Esophagus squamous epithelium (tissue), 5 donors: ENCODE measurements at regions not wholly inside any gene's neighbourhood (a gene's known extent, or its start where the extent isn't known, plus 50 kb on each side); places are given as distances from the start of the nearest gene placed in this dataset.

Experiments used
- DNase-seq: peaks from one replicate; lab custom pipeline; 2025; lab: John Stamatoyannopoulos, UW
- H3K27ac ChIP-seq, 4 donors: fragments of 200-600 bp; sonication (generic); one replicate each; pipeline ENCODE4 v1.5.1; 2016 to 2019; ENCODE audit warnings: mild to moderate bottlenecking in 1 of 4
- H3K27me3 ChIP-seq, 4 donors: fragments of 200-600 bp; sonication (generic); 1 replicate in 3 of 4; 2 replicates in 1 of 4; pipeline versions ENCODE4 v1.5.1 to v1.6.0; 2017 to 2021; ENCODE audit warnings: antibody characterized with exemption in 1 of 4
- H3K36me3 ChIP-seq, 3 donors: fragments of 200-600 bp; sonication (generic); one replicate each; pipeline ENCODE4 v1.5.1; 2016 to 2019
- H3K4me1 ChIP-seq, 3 donors: fragments of 200-600 bp; sonication (generic); one replicate each; pipeline ENCODE4 v1.5.1; 2017 to 2019
- H3K4me3 ChIP-seq, 4 donors: fragments of 200-600 bp; sonication (generic); 1 replicate in 3 of 4; 2 replicates in 1 of 4; pipeline ENCODE4 v1.5.1; 2016 to 2019; ENCODE audit warnings: mild to moderate bottlenecking in 2 of 4, moderate library complexity in 1 of 4
- H3K9me3 ChIP-seq, 3 donors: fragments of 200-600 bp; sonication (generic); one replicate each; pipeline ENCODE4 v1.5.1; 2016 to 2019
- POLR2A ChIP-seq, 4 donors: fragments of 450-650 bp; IDR thresholded peaks; one replicate each; pipeline ENCODE4 v1.6.1; 2017; ENCODE audit warnings: antibody characterized with exemption in 4 of 4, mild to moderate bottlenecking in 4 of 4, moderate library complexity in 3 of 4
- WGBS, 2 donors: methylation state at CpG; one replicate each; pipeline ENCODE4 v1.1.5; 2018; 5-methylcytosine and 5-hydroxymethylcytosine counted together
- intact Hi-C: fragments of 100-400 bp; cut with DNase I; formaldehyde crosslinking; loops from one replicate; pipeline ENCODE4 v1.15.0; 2022
- TF ChIP-seq, protein P1 (sequence below), 6 experiments: fragments of 450-650 bp in 4 of 6; fragments of 200-600 bp in 2 of 6; sonication (generic) in 2 of 6; IDR thresholded peaks; one replicate each; pipeline ENCODE4 v1.5.1; 2016 to 2019; ENCODE audit warnings: antibody characterized with exemption in 6 of 6, mild to moderate bottlenecking in 4 of 6, moderate library complexity in 4 of 6
- donor health status: DM: yes; HTN: yes; CAD: no.

DNA sequence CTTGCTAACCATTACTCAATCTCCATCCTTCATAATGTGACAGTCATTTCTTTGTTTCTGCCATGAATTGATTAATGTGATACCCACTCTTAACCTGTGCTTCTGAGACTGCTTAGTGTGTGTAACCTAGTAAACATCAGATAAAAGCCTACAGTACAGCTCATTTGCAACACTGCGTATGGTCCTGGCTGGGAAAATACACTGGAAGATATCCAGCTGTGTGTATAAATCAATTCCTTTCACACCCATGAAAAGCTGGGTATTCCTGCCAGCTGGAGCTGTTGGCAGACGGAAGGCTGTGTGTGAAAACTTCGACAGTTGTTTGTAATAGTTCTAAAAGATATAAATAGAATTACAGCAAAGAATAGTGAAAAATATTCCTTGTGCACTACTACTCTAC is 509.2 kb downstream of the FRK start:
- Histone ChIP-seq H3K4me1 (no peaks in the 10 kb centered on the region), H3K36me3 (no peaks in the 10 kb centered on the region), H3K27ac (no peak overlapping the region), H3K4me3 (no peak overlapping the region), H3K27me3 (no peaks in the 10 kb centered on the region), H3K9me3 (no peaks in the 10 kb centered on the region)
- whole genome bisulfite sequencing, 2 donors, result 10 to 28% methylated on average over 3 of the region's 3 CpGs
- DNase-seq, result no peak
- intact Hi-C loops, result no loop called here
- TF ChIP-seq POLR2A (IDR thresholded peaks at IDR 0.05), result no peak
- TF ChIP-seq, protein P1, sequence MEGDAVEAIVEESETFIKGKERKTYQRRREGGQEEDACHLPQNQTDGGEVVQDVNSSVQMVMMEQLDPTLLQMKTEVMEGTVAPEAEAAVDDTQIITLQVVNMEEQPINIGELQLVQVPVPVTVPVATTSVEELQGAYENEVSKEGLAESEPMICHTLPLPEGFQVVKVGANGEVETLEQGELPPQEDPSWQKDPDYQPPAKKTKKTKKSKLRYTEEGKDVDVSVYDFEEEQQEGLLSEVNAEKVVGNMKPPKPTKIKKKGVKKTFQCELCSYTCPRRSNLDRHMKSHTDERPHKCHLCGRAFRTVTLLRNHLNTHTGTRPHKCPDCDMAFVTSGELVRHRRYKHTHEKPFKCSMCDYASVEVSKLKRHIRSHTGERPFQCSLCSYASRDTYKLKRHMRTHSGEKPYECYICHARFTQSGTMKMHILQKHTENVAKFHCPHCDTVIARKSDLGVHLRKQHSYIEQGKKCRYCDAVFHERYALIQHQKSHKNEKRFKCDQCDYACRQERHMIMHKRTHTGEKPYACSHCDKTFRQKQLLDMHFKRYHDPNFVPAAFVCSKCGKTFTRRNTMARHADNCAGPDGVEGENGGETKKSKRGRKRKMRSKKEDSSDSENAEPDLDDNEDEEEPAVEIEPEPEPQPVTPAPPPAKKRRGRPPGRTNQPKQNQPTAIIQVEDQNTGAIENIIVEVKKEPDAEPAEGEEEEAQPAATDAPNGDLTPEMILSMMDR (IDR thresholded peaks at IDR 0.05), result no peak

DNA sequence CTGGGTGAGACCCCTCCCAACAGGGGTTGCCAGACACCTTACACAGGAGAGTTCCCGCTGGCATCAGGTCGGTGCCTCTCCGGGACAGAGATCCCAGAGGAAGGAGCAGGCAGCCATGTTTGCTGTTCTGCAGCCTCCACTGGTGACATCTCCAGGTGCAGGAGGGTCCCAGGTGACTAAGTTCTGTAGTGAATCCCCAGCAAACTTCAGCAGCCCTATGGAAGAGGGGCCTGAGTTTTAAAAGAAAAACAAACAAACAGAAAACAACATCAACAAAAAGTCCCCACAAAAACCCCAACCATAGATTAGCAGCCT is 515.1 kb downstream of the FRK start:
- Histone ChIP-seq H3K4me1 (no peaks in the 10 kb centered on the region), H3K9me3 (no peaks in the 10 kb centered on the region), H3K4me3 (no peak overlapping the region), H3K27ac (no peak overlapping the region), H3K36me3 (no peaks in the 10 kb centered on the region), H3K27me3 (no peaks in the 10 kb centered on the region)
- no peak for TF ChIP-seq POLR2A (IDR thresholded peaks at IDR 0.05)
- TF ChIP-seq, protein P1 (IDR thresholded peaks at IDR 0.05), result no peak
- no peak for DNase-seq
- intact Hi-C loops, result no loop called here
- WGBS, 2 donors, result no CpG with 5 or more reads among the region's 3 CpGs

DNA sequence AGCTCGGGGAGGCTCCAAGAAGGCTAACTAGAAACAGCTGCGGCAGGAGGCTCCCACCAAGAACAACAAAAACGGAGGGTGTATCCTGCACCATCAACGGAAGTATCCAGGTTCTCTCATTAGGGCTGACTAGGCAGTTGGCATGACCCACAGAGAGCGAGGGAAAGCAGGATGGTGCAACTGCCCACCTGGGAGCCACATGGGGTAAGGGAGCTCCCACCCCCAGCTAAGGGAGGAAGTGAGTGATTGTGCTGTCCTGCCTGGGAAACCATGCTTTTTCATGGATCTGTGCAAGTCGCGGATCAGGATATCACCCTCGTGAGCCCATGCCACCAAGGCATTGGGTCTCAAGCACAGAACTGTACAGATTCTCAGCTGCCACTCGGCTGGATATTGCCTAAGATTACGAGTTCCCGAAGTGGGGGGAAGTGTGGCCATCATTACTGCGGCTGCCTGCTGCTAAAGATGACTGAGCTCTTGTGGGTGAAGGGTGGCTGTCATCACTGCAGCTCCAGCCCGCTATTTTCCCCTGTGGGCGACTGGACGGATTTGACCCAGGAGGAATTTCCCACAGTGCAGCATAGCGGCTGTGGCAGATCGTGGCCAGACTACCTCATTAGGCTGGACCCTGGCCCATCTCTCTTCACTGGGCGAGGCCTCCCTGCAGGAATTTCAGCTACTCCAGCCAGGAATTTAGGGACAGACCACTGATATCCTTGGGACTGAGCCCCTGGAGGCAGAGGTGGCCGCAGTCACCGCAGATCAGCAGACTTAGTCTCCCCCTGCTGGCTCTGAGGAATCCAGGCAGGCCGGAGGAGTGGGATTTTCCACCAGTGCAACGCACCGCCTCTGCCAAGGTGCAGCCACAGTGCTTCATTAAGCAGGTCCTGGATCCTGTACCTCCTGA is 515.7 kb downstream of the FRK start:
- no peaks in the 10 kb centered on the region for H3K36me3 ChIP-seq
- TF ChIP-seq, protein P1 (IDR thresholded peaks at IDR 0.05), result no peak
- no peak for TF ChIP-seq POLR2A (IDR thresholded peaks at IDR 0.05)
- no peaks in the 10 kb centered on the region for H3K27me3 ChIP-seq
- H3K4me1 ChIP-seq, result no peaks in the 10 kb centered on the region
- WGBS, 2 donors, result 85 to 94% methylated on average over 6 to 13 of the region's 23 CpGs
- H3K9me3 ChIP-seq, result no peaks in the 10 kb centered on the region
- intact Hi-C loops, result no loop called here
- H3K27ac ChIP-seq, result no peak overlapping the region
- no peak overlapping the region for H3K4me3 ChIP-seq
- no peak for DNase-seq

DNA sequence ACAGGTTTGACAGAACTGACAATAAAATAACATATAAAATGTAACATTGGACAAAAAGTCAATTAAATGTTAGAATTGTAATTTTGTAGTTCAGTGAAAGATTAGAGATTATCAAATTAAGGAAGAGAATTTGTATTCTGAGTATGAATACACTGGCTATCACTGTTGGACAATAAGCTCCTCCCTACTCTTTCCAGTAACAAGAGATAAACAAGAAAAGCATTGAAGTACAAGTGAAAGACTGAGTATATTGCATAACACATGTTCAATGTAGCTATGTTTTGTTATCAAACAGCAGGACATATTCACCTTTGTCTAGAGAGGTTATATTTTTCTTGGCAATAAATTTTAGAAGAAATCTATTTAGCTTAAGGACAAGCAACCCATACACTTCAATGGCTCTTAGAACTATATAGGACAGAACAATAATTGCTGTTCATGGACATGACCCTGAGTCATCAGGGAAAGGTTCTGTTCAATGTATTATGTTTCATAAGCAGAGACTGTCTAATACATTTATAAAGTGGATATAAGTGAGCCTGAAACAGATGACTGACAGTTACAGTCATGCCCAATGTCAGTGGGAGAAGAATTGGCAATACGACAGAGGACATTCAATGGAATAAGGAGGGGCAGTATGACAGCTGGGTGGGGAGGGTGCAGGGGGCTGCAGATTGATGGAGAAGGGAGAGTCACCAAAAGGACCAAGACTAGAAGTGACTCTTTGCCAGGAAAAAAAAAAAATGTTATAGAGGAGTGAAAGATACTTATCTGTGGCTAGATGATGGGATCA is 520.4 kb downstream of the FRK start:
- no peak for DNase-seq
- 83 to 94% methylated on average over 1 of the region's 1 CpG for WGBS, 2 donors
- TF ChIP-seq, protein P1 (IDR thresholded peaks at IDR 0.05), result no peak
- TF ChIP-seq POLR2A (IDR thresholded peaks at IDR 0.05), result no peak
- no peak overlapping the region for H3K27ac ChIP-seq
- no peaks in the 10 kb centered on the region for H3K9me3 ChIP-seq
- H3K36me3 ChIP-seq, result no peaks in the 10 kb centered on the region
- no peaks in the 10 kb centered on the region for H3K27me3 ChIP-seq
- intact Hi-C loops, result no loop called here
- H3K4me3 ChIP-seq, result no peak overlapping the region
- H3K4me1 ChIP-seq, result no peaks in the 10 kb centered on the region

DNA sequence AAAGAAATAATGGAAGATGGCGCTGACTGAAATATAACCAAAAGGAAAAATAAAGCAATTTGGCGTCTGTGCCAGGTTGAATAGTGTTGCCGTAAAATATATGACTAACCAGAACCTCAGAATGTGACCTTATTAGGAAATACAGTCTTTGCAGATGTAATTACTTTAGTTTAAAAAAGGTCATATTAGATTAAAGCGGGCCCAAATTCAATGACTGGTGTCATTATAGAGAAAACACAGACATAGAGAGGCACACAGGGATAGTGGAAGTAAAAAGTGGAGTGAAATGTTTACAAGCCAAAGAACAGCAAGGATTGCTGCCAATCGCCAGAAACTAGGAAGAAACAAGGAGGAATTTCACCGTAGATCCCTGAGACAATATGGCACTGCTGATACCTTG is 521.2 kb downstream of the FRK start:
- TF ChIP-seq POLR2A (IDR thresholded peaks at IDR 0.05), result no peak
- TF ChIP-seq, protein P1 (IDR thresholded peaks at IDR 0.05), result no peak
- H3K4me3 ChIP-seq, result no peak overlapping the region
- 82 to 86% methylated on average over 6 of the region's 6 CpGs for WGBS, 2 donors
- no peak for DNase-seq
- H3K9me3 ChIP-seq, result no peaks in the 10 kb centered on the region
- no peaks in the 10 kb centered on the region for H3K36me3 ChIP-seq
- H3K27ac ChIP-seq, result no peak overlapping the region
- no peaks in the 10 kb centered on the region for H3K4me1 ChIP-seq
- no peaks in the 10 kb centered on the region for H3K27me3 ChIP-seq
- intact Hi-C loops, result no loop called here
